GM19043 (cell line): ENCODE measurements at regions not wholly inside any gene's neighbourhood (a gene's known extent, or its start where the extent isn't known, plus 50 kb on each side); places are given as distances from the start of the nearest gene placed in this dataset.

Experiments used
- ATAC-seq: cut with Tn5 transposase; IDR thresholded peaks from one replicate; pipeline ENCODE4 v1.9.1; 2021; ENCODE audit warnings: low read depth; ENCODE audit not compliant: unreplicated experiment

- no peak for ATAC-seq
Measured at GRCh38 chr2:173759959-173760358, 205.2 kb downstream of the SP3 start.

GRCh38 chr2:173760553-173760952, 204.6 kb downstream of the SP3 start:
- no peak for ATAC-seq

- ATAC-seq: no peak
Measured at GRCh38 chr2:173761603-173762119, 203.5 kb downstream of the SP3 start.

- ATAC-seq: no peak
Measured at GRCh38 chr2:173762221-173762620, 203.0 kb downstream of the SP3 start.

GRCh38 chr2:173762864-173763263, 202.3 kb downstream of the SP3 start:
- no peak for ATAC-seq

GRCh38 chr2:173763641-173764040, 201.5 kb downstream of the SP3 start:
- no peak for ATAC-seq

GRCh38 chr2:173764094-173764493, 201.1 kb downstream of the SP3 start:
- ATAC-seq: no peak

- no peak for ATAC-seq
Measured at GRCh38 chr2:173766537-173767289, 198.5 kb downstream of the SP3 start.

- ATAC-seq: no peak
Measured at GRCh38 chr2:173770947-173771678, 194.1 kb downstream of the SP3 start.

GRCh38 chr2:173772205-173772604, 193.0 kb downstream of the SP3 start:
- no peak for ATAC-seq

GRCh38 chr2:173773076-173773475, 192.1 kb downstream of the SP3 start:
- no peak for ATAC-seq

GRCh38 chr2:173775440-173775839, 189.7 kb downstream of the SP3 start:
- no peak for ATAC-seq

- ATAC-seq: no peak
Measured at GRCh38 chr2:173782681-173783080, 182.5 kb downstream of the SP3 start.

- no peak for ATAC-seq
Measured at GRCh38 chr2:173783382-173783781, 181.8 kb downstream of the SP3 start.

- no peak for ATAC-seq
Measured at GRCh38 chr2:173785813-173786212, 179.4 kb downstream of the SP3 start.

GRCh38 chr2:173791502-173791901, 173.7 kb downstream of the SP3 start:
- no peak for ATAC-seq

- ATAC-seq: no peak
Measured at GRCh38 chr2:173792166-173792565, 173.0 kb downstream of the SP3 start.

GRCh38 chr2:173792741-173793140, 172.4 kb downstream of the SP3 start:
- ATAC-seq: no peak

- no peak for ATAC-seq
Measured at GRCh38 chr2:173793709-173794565, 171.2 kb downstream of the SP3 start.

GRCh38 chr2:173797586-173798263, 167.4 kb downstream of the SP3 start:
- no peak for ATAC-seq
